Limb (tissue), 2 donors: ENCODE measurements at regions not wholly inside any gene's neighbourhood (a gene's known extent, or its start where the extent isn't known, plus 50 kb on each side); places are given as distances from the start of the nearest gene placed in this dataset.

Experiments
- DNase-seq, 2 donors: peaks; one replicate each; pipeline ENCODE4 v3.0.0-alpha.2; 2016; ENCODE audit errors: extremely low spot score in 2 of 2

DNA sequence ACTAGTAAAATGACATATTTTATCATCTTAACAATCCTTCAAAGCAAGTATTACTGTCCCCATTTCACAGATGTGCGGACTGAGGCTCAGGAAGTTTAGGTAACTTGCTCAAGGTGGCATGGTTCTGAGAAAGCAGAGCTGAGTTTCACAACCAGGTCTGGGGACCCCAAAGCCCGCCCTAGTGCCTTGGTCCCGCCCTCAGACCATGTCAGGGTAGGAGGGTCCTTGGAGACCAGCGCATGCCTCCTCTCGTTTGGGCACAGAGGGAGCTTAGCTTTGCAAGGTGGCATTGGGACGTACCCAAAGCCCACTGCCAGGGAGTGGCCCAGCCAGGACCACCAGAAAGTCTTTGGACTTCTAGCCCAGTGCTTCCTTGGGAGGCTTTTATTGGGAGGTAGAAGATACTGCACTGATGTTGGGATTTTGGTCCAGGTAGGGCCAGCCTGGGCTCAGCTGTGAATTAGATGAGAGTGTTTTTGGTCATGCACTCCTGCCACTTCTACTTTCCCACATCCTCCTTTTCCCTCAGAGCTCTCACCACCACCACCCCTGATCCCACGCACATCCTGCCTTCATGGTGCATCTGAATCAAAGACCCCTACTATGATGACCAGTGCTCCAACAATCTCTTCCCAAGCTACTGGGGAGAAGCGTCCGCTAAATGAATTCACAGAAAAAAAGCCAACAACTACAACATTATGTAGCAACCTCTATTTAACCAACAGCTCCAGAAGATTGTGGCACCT is 307.9 kb downstream of the TLE3 start:
- no peak for DNase-seq

DNA sequence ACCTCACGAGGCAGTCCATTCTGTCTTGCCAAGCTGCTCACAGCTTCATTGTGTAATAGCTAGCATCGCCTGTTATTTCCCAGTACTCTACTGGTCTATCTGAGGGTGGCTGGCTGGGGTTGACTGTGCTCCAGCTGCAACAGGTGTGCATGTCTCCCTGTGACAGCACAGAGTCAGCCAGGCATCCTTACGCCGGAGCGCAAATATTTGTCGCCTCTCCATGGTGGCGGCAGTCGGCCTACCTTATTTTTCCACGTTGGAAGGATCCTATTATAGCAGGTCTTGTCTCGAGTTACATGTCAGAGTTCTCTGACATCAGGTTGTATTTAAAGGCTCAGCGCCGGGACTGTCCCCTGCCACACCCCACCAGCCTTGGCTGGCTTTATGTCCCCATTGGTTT is 307.1 kb downstream of the TLE3 start:
- no peak for DNase-seq

- DNase-seq = no peak
These were observed 304.9 kb downstream of the TLE3 start for GRCh38 chr15:69792823-69793222.

GRCh38 chr15:69793431-69793780 is 304.3 kb downstream of the TLE3 start:
- no peak for DNase-seq

DNA sequence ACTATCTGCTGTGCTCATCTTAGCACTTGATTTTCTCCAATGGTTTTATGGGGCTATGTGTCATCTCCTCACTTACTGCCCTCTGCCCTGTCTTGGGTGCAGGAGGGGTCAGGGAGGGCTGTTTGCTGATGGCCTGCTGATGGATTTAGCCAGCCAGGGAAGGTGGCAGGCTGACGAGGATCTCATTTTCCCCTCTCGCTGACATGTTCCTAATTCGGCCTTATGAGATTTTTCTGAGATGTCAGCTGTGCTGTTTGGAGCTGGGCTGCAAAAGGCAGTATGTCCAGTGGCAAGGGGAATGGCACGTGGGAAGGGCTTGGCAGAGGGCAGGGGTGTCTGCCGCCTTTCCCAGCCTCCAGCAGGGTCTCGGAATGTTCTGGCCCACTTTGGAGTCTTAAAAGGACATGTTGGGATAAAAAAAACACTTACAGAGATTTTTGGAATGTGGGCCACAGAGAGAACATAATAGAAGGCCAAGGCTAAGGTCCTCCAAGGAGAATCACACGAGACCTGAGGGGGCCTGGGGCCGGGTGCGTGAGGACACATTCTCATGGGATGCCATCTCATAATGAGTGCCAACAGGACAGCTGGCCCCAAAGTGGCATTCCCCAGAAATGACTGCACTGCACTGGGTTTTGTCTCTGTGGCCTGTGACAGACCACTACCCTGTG is 303.8 kb downstream of the TLE3 start:
- peak in 1 of 2 donors; percentile 18 for DNase-seq

DNA sequence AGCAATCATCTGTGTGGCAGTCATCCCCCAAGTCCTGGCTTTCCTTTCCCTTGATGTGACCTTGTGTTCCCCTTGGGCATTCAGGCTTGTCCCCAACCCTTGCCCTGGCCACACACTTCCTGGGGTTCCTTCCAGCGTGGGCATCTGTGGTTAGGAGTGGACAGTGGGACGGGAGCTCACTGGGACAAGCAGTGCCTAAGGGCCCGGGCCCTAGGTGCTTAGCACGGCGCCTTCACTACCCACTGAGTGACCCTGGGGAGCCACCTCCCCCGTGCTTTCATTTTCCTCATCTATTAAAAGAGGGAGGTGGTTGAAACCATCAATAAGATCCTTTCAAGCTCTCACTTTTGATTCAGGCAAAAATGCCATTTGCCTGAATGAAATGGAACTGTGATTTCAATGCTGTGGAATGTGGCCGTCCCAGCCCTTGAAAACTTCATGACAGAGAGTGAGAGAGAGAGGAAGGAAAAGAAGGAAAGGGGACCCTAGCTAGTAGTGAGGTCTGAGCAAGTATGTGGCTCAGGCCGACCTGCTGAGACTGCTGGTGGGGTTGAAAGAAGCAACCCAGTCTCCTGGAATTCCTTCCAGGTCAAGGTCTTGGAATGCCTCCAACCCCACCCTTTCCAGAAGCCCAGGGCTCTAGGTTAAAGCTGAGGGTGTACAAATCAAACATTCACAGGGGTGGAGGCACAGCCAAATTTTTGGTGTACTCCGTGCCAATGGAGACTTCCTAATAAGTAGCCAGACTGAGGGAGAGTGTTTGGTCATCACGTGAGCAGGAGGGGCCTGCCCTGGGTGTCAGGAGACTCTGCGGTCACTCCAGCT is 302.9 kb downstream of the TLE3 start:
- DNase-seq = peak; percentile 41 to 44

GRCh38 chr15:69795601-69796000 is 302.1 kb downstream of the TLE3 start:
- DNase-seq = peak in 1 of 2 donors; percentile 16

DNA sequence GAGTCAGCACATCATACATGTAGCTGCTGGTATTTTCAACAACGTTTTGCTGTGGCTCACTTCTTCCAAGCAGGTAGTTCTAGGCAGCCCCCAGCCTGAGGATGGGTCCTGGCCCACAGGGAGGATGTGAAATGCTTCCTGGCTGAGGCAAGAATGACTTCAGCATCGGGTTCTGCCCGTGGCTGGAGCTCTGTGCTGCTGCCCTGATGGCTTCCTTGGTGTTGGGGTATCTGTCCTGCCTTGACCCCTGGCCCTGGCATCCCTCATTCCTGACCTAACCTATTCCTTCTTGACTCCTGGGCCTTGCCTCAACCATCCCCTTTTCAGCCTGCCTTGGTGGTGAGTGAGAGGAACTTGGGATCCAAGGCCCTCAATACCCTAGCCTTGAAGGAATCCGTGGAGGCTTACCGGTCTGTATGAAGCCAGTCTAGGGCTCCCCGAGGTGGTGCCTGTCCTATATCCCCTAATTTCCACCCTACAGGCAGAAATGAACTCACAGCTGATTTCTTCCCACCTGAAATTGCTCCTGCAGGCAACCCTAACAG is 300.6 kb downstream of the TLE3 start:
- peak in 1 of 2 donors; percentile 11 for DNase-seq

GRCh38 chr15:69797615-69798014 is 300.1 kb downstream of the TLE3 start:
- no peak for DNase-seq

DNA sequence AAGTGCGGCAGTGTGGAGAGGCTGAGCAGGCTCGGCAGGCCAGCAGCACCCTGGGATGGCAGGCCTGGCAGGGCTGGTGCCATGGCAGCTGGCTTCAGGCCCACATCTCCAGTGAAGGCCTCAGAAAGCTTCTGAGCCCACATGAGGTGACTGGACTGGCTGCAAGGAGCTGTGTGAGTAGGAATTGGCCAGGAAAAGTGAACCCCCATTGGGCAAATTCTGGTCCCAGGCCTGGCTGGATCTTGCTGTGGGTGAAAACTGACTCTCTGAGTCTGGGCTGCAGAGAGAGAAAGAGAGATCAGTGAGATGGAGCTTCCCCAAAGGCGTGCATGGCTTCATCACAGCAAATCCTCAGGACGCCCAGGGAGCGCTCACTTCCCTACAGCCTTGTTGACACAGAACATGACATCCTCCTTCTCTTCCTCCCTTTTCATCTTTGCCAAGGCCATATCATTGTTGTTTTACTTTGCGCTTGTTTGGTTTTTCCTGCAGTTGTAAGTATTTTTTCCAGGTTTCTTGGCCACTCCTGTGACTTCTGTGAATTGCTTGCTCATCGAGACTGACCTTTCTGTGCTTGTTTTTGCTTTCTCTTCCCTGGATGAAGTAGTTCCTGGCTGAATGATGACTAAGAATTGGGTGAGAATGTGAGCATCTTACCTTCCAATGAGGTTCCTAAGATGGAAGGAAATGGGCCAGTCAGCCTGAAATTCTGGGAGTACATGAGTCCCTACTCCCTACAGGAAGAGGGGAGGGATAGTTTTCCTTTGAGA is 299.1 kb downstream of the TLE3 start:
- DNase-seq = peak in 1 of 2 donors; percentile 14

DNA sequence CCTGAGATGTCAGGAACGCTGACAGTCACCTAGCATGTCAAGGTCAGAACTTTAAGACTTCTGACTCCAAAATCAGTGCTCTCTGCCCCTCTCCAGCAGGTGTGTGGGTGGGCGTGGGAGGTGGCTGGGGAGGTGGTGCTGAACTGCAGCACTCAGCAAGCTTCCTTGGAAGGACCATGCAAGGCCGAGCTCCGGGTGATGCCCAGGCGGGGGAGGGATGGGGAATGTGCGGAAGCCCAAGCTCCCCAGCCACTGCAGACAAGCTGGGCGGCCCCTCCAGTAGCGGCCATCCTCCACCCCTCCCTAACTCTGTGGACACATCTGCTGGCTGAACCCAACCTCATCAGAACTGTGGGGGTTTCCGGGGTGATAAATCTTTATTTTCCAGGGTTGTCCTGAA is 296.6 kb downstream of the TLE3 start:
- DNase-seq = no peak

GRCh38 chr15:69802432-69802831 is 295.3 kb downstream of the TLE3 start:
- no peak for DNase-seq

DNA sequence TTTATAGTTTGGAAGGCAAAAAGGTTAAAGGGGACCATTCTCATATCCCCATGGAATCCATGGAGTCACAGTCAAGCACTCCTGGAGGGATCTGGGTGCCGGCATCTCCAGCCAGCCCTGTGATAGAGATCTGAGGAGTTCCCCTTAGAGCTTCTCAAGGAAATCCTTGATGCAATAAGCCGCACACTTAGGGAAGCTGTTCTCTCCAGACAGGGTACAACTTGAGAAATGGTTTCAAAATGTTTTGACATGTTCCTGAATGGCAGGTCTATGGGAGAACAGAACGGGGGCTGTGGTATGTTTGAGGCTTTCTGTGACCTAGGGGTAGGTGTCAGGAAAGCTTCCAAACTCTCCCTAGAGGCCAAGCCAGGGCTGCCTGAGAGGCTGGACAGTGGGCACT is 292.9 kb downstream of the TLE3 start:
- DNase-seq = no peak

DNA sequence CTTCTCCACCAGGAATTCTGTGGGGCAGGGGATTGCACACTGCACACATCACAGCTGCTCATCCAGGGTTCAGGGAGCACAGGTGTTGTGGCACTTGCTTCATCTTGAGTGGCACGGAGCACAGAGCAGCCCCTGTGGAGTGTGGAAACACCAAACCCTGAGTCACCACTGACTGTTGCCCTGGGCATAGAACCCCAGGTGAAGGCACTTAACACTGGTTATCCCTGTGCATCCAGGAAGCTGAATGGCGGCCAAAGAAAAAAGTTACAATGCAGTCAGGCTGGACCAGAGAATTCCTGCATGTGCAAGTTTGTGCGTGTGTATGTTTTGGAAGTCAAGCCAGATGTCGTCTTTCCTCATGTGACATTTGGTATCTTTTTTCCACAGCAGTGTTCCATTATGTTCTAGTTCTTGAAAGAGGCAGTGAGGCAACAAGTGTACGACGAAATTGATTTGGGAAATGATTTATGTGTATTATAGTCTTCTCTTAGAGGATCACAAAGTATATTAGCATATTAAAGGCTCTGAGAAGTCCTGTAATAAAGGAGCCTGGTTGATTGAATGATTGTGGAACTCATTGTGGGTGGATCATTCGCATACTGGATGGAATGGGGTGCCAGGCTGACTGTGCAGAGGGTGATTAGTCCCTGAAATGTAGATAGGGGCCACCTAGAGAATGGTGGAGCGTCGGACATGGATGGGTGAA is 292.3 kb downstream of the TLE3 start:
- no peak for DNase-seq

DNA sequence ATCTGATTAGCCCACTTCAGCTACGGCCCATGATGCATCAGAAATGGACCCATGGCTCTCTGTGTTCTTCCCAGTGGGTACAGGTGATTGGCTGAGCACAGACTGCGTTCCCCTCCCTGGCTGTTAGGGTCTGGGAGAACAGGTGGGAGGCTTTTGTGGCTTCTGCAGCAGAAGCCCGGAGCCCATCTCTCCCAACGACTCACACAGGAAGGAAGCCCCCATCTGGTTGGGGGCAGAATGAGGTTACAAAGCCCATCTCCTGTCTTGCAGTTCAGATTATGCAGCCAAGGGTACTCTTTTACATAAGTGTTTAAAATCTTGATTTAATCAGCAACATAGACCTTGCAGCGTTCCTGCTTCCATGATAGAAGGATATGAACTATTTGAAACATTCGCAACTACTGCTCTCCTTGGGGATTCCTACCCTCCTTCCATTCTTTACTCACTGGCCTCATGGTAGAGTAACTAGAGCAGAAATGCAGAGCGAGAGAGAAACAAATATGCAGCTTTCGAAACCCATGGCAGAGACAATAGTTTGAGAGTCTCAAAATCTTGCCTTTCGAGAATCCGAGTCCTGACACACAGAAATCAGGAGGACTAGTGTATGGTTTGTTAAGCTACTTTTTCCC is 291.3 kb downstream of the TLE3 start:
- no peak for DNase-seq

DNA sequence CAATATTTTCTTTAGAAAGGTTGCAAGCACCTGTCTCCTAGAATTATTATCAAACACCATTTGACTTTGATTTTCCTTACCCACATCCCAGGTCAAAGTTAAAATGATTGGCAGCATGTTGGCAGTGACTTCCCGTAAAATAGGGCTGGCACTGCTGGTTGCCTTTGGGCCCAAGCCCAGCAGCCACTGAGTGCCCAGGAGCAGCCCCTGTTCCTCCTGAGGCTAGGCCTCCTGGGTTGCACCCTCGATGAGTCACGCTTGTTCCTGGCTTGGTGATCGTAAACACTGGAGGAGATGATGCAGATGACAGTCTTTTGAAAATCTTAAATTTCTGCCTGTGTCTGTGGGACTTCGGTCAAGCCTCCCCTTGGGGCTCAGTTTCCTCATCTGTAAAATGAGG is 290.0 kb downstream of the TLE3 start:
- no peak for DNase-seq

GRCh38 chr15:69808756-69809155 is 289.0 kb downstream of the TLE3 start:
- no peak for DNase-seq

DNA sequence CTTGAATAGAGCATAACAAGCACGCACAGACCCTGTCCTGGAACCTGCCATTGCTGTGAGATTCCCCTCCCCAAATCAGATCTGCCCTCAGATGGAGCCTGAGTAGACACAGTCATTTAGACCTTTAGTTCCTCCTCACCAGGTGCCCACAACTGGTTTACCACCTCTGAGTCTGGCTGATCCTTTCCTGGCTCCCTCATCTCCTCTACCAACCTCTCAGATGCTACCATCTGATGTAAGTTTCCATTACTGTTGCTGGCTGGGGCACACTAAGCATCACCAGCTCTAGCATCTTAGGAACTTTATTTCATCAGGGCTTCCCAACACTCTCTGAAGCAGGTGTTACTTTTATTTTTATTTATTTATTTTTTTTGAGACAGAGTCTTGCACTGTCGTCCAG is 288.3 kb downstream of the TLE3 start:
- DNase-seq = no peak

GRCh38 chr15:69810431-69811354 is 287.0 kb downstream of the TLE3 start:
- DNase-seq = peak; percentile 63 to 68
